ENCODE measurements at regions not wholly inside any gene's neighbourhood (a gene's known extent, or its start where the extent isn't known, plus 50 kb on each side); places are given as distances from the start of the nearest gene placed in this dataset.

DNA sequence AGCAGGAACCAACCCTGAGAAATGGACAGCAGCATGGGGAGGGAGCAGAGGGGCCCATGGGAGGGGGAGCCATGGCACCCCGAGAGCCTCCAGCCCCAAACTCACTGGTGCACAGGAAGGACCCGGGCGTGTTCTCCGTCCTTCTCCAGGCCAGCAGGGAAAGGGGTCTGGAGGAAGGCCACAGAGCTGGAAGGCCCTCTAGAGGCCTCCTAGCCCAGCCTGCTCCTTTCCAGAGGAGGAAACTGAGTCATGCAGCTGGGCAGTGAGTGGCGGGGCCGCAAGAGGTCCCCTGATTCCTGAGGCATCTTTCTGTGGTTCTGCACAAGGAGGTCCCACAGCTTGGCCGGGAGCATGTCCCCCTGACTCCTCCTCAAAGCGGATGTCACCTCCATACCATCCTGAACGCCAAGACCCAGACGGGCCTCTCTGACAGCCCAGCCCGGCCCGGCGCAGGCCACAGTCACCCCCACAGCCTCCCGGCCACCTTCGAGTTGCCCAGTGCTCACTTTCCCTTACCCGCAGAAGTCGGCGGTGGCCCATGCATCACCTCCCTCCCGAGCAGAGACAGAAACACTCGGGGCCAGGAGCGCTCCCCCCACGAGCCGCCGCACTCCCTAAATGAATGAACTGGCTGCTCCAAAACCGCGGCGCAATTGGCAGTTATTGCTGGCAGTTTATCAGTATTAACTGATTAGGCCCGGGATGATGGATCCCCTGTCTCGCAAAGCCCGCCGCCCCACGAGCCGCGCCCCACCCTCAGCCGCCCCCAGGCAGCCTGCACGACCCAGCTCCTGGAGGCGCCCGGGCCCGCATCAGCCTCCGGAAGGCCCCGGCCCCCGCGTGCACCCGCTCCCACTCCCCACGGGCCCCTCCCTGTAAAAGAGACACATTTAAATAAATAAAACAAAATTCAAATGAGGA, 272.5 kb downstream of the BUD13 start:
- in situ Hi-C loops (cut with MboI; ENCODE audit: low pct_unique_long_range_greater_than_20kb, low sequenced_read_pairs, unreplicated experiment) = no loop called here
- TF ChIP-seq CTCF (IDR thresholded peaks at IDR 0.05; ENCODE audit: extremely low read depth, insufficient read depth, missing control alignments) = no peak
- no peak for DNase-seq (ENCODE audit: low spot score)

DNA sequence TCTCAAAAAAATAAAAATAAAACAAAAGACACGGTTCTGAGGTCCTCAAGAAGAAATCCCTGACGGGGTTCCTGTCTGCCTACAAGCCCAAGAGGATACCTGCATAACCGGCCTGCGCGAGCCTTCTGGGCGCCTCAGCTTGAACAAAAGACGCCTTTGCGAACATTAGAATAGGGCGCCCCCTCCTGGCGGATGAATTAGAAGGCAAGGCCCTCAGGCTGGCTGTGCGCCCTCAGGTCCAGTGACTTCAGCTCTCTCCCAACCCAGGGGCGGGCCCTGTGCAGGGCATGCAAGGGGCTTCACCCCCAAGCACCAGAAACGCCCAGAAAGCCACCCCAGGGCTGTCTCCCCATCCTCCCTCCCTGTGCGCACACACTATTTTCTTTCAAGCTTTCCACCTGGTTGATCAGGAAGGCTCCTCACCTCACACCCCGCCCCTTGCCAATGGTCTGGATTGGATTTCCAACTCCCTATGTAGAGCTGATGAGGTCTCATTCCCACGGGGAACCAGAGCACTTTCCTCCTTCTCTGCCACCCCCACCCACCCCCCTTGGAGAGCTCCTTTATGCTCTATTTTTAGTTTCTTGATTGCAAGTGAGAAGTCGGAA, 273.3 kb downstream of the BUD13 start:
- DNase-seq (ENCODE audit: low spot score) = peak; percentile 86
- in situ Hi-C loops (cut with MboI; ENCODE audit: low pct_unique_long_range_greater_than_20kb, low sequenced_read_pairs, unreplicated experiment) = no loop called here
- TF ChIP-seq CTCF (IDR thresholded peaks at IDR 0.05; ENCODE audit: extremely low read depth, insufficient read depth, missing control alignments) = peak; percentile 68

GRCh38 chr11:116498161-116498560, 274.6 kb downstream of the BUD13 start:
- DNase-seq (ENCODE audit: low spot score) = no peak
- no peak for TF ChIP-seq CTCF (IDR thresholded peaks at IDR 0.05; ENCODE audit: extremely low read depth, insufficient read depth, missing control alignments)
- in situ Hi-C loops (cut with MboI; ENCODE audit: low pct_unique_long_range_greater_than_20kb, low sequenced_read_pairs, unreplicated experiment) = no loop called here

- no peak for TF ChIP-seq CTCF (IDR thresholded peaks at IDR 0.05; ENCODE audit: extremely low read depth, insufficient read depth, missing control alignments)
- DNase-seq (ENCODE audit: low spot score) = no peak
- in situ Hi-C loops (cut with MboI; ENCODE audit: low pct_unique_long_range_greater_than_20kb, low sequenced_read_pairs, unreplicated experiment) = no loop called here
These were observed 280.2 kb downstream of the BUD13 start for GRCh38 chr11:116492600-116492999.

DNA sequence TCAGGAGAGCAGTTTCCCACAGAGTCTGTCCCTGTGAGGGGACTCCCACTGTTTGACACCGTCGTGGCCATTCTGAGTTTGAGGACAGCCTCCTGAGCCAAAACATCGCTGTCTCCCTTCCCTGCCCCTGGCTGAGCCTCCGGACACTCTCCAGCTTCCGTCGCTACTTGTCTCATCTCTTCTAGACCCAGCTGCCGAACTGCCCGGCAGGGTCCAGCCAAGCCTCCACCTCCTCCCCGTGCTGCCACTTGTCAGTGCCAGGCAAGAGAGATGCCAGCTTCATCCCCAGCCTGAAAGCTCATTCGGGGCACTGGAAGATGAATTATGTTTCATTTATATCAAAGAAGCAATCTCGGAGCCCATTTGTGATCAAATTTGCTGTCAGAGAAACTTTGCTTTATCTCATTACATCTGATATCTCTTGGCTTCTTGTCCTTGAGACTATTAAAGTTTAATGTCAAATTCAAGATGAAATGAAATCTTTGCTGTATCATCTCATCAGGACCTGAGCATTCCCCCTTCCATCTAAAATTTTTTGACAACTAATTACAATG, 283.9 kb downstream of the BUD13 start:
- in situ Hi-C loops (cut with MboI; ENCODE audit: low pct_unique_long_range_greater_than_20kb, low sequenced_read_pairs, unreplicated experiment) = no loop called here
- no peak for DNase-seq (ENCODE audit: low spot score)
- no peak for TF ChIP-seq CTCF (IDR thresholded peaks at IDR 0.05; ENCODE audit: extremely low read depth, insufficient read depth, missing control alignments)

- no peak for TF ChIP-seq CTCF (IDR thresholded peaks at IDR 0.05; ENCODE audit: extremely low read depth, insufficient read depth, missing control alignments)
- in situ Hi-C loops (cut with MboI; ENCODE audit: low pct_unique_long_range_greater_than_20kb, low sequenced_read_pairs, unreplicated experiment) = no loop called here
- no peak for DNase-seq (ENCODE audit: low spot score)
These were observed 287.4 kb downstream of the BUD13 start for GRCh38 chr11:116485425-116485824.

All from GM13977 (cell line).